Hepatocyte (in vitro differentiated cells): ENCODE measurements at regions not wholly inside any gene's neighbourhood (a gene's known extent, or its start where the extent isn't known, plus 50 kb on each side); places are given as distances from the start of the nearest gene placed in this dataset.
"Not testable (repeated sequence)": the region's sequence is repeated elsewhere in the genome, so short reads cannot be mapped to it uniquely, and the experiment has no call there.

Experiments
- DNase-seq: peaks from one replicate; pipeline ENCODE4 v3.0.0-alpha.2; 2016; ENCODE audit warnings: low spot score
- H2AFZ ChIP-seq: fragments of 200-600 bp; sonication (generic); 2 replicates; pipeline ENCODE4 v1.6.0; 2016; ENCODE audit warnings: antibody characterized with exemption, mild to moderate bottlenecking
- H3K27ac ChIP-seq: fragments of 200-600 bp; sonication (generic); 2 replicates; pipeline ENCODE4 v1.5.1; 2016; ENCODE audit warnings: mild to moderate bottlenecking
- H3K27me3 ChIP-seq: fragments of 200-600 bp; sonication (generic); 2 replicates; pipeline ENCODE4 v1.6.1; 2016
- H3K36me3 ChIP-seq: fragments of 200-600 bp; sonication (generic); replicated peaks from 2 replicates; pipeline ENCODE4 v1.5.1; 2016; ENCODE audit warnings: low read depth; ENCODE audit not compliant: insufficient read depth
- H3K4me1 ChIP-seq: fragments of 200-600 bp; sonication (generic); 2 replicates; pipeline ENCODE4 v1.5.1; 2016; ENCODE audit warnings: mild to moderate bottlenecking, moderate library complexity; ENCODE audit not compliant: insufficient read depth
- H3K4me2 ChIP-seq: fragments of 200-600 bp; sonication (generic); 2 replicates; pipeline ENCODE4 v1.6.0; 2016
- H3K4me3 ChIP-seq: fragments of 200-600 bp; sonication (generic); 2 replicates; pipeline ENCODE4 v1.5.1; 2016; ENCODE audit warnings: mild to moderate bottlenecking
- H3K79me2 ChIP-seq: fragments of 200-600 bp; sonication (generic); 2 replicates; pipeline ENCODE4 v1.6.0; 2017; ENCODE audit warnings: mild to moderate bottlenecking
- H3K9me2 ChIP-seq: fragments of 200-600 bp; sonication (generic); replicated peaks from 2 replicates; pipeline ENCODE4 v1.6.0; 2017; ENCODE audit warnings: mild to moderate bottlenecking; ENCODE audit not compliant: insufficient read depth
- H3K9me3 ChIP-seq: fragments of 200-600 bp; sonication (generic); 2 replicates; pipeline ENCODE4 v1.5.1; 2016; ENCODE audit warnings: low read depth, mild to moderate bottlenecking
- H4K20me1 ChIP-seq: fragments of 200-600 bp; sonication (generic); 2 replicates; pipeline ENCODE4 v1.6.0; 2016; ENCODE audit warnings: mild to moderate bottlenecking; ENCODE audit not compliant: insufficient read depth, poor library complexity, severe bottlenecking
- EZH2 ChIP-seq: fragments of 200-600 bp; sonication (generic); IDR thresholded peaks from 2 replicates; pipeline ENCODE4 v1.6.1; 2016; ENCODE audit warnings: antibody characterized with exemption, mild to moderate bottlenecking, borderline replicate concordance
- EZH2phosphoT487 ChIP-seq: fragments of 200-600 bp; sonication (generic); IDR thresholded peaks from one replicate; pipeline ENCODE4 v1.6.1; 2018; ENCODE audit warnings: antibody characterized with exemption, mild to moderate bottlenecking, low read depth, moderate library complexity; ENCODE audit not compliant: unreplicated experiment, severe bottlenecking
- WGBS: methylation state at CpG from one replicate; pipeline ENCODE4 v1.1.6; 2016; ENCODE audit warnings: low lambda C conversion rate; ENCODE audit errors: missing lambda C conversion rate; 5-methylcytosine and 5-hydroxymethylcytosine counted together
- TF ChIP-seq, protein P1 (sequence below): fragments of 200-600 bp; sonication (generic); IDR thresholded peaks from 2 replicates; pipeline ENCODE4 v1.5.1; 2016; ENCODE audit warnings: antibody characterized with exemption, mild to moderate bottlenecking; ENCODE audit not compliant: poor library complexity

DNA sequence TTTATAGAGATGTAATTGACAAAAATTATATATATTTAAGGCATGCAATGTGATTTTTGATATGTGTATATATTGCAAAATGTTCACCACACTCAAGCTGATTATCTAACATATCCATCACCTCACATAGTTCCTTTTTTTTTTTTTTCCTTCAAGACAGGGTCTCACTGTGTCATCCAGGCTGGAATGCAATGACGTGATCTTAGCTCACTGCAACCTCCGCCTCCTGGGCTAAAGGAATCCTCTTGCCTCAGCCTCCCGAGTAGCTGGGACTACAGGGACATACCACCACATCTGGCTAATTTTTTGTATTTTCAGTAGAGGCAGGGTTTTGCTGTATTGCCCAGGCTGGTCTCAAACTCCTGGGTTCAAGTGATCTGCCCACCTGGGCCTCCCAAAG, 65.1 kb upstream of the SLC35C1 start:
- H3K27me3 ChIP-seq, result no peaks in the 10 kb centered on the region
- H2AFZ ChIP-seq, result no peak overlapping the region
- H3K79me2 ChIP-seq, result no peaks in the 10 kb centered on the region
- no peak overlapping the region for H3K4me3 ChIP-seq
- H3K9me2 ChIP-seq, result no peaks in the 10 kb centered on the region
- DNase-seq, result no peak
- TF ChIP-seq EZH2 (no peak), EZH2phosphoT487 (no peak)
- TF ChIP-seq, protein P1, sequence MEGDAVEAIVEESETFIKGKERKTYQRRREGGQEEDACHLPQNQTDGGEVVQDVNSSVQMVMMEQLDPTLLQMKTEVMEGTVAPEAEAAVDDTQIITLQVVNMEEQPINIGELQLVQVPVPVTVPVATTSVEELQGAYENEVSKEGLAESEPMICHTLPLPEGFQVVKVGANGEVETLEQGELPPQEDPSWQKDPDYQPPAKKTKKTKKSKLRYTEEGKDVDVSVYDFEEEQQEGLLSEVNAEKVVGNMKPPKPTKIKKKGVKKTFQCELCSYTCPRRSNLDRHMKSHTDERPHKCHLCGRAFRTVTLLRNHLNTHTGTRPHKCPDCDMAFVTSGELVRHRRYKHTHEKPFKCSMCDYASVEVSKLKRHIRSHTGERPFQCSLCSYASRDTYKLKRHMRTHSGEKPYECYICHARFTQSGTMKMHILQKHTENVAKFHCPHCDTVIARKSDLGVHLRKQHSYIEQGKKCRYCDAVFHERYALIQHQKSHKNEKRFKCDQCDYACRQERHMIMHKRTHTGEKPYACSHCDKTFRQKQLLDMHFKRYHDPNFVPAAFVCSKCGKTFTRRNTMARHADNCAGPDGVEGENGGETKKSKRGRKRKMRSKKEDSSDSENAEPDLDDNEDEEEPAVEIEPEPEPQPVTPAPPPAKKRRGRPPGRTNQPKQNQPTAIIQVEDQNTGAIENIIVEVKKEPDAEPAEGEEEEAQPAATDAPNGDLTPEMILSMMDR, result no peak
- no peak overlapping the region for H3K27ac ChIP-seq
- H4K20me1 ChIP-seq, result no peaks in the 10 kb centered on the region
- WGBS, result 93% methylated on average over 3 of the region's 3 CpGs
- no peaks in the 10 kb centered on the region for H3K36me3 ChIP-seq
- H3K4me1 ChIP-seq, result no peaks in the 10 kb centered on the region
- no peaks in the 10 kb centered on the region for H3K9me3 ChIP-seq
- H3K4me2 ChIP-seq, result no peak overlapping the region

DNA sequence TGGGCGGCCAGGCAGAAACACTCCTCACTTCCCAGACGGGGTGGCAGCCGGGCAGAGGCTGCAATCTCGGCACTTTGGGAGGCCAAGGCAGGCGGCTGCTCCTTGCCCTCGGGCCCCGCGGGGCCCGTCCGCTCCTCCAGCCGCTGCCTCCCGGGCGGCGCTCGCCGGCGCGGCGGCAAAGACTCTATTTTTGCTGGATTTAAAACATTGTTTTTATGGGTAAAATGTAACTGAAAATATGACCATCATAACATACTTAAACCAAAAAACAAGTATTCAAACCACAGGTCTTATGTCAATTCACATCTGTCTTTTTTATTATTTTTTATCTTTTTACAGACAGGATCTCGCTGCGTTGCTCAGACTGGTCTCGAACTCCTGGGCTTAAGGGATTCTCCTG, 65.9 kb upstream of the SLC35C1 start:
- not testable (repeated sequence) for H3K36me3 ChIP-seq, H3K4me2 ChIP-seq, H3K27ac ChIP-seq, DNase-seq, H3K9me2 ChIP-seq, H3K27me3 ChIP-seq, H3K4me3 ChIP-seq, H3K4me1 ChIP-seq, H2AFZ ChIP-seq, H3K79me2 ChIP-seq, H4K20me1 ChIP-seq, H3K9me3 ChIP-seq
- WGBS, result 96% methylated on average over 5 of the region's 22 CpGs

DNA sequence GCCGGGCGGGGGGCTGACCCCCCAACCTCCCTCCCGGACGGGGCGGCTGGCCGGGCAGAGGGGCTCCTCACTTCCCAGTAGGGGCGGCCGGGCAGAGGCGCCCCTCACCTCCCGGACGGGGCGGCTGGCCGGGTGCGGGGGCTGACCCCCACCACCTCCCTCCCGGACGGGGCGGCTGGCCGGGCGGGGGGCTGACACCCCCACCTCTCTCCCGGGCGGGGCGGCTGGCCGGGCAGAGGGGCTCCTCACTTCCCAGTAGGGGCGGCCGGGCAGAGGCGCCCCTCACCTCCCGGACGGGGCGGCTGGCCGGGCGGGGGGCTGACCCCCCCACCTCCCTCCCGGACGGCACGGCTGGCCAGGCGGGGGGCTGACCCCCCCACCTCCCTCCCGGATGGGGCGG, 66.8 kb upstream of the SLC35C1 start:
- no CpG with 5 or more reads among the region's 37 CpGs for WGBS
- H3K9me3 ChIP-seq, H2AFZ ChIP-seq, H3K4me3 ChIP-seq, H3K27ac ChIP-seq, H4K20me1 ChIP-seq, H3K4me1 ChIP-seq, DNase-seq, H3K9me2 ChIP-seq, H3K36me3 ChIP-seq, H3K27me3 ChIP-seq, H3K4me2 ChIP-seq, H3K79me2 ChIP-seq: not testable (repeated sequence)

DNA sequence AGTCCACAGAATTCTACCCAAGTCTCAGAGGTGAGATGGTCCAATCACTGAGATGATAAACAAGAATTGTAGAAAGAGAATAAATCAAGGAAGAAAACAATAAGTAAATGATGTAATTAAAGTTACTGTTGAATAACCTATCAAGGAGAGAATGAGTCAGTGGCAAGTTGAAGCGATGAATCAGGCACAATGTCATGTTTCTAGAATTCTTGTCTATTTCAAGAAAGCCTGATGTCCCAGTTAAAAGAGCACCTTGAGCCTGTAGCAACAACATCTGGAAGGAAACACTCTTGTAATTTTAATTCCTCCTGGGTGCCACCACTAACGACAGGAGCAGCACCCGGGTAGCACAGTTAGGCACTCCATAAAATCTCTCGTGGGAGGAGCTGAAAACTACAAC, 67.9 kb upstream of the SLC35C1 start:
- peak overlapping the region; percentile 23 for H3K27ac ChIP-seq
- TF ChIP-seq, protein P1, result no peak
- TF ChIP-seq EZH2phosphoT487 (no peak), EZH2 (no peak)
- no peak overlapping the region for H3K4me2 ChIP-seq
- no peaks in the 10 kb centered on the region for H4K20me1 ChIP-seq
- no peak for DNase-seq
- WGBS, result 80% methylated on average over 4 of the region's 4 CpGs
- H3K79me2 ChIP-seq, result no peaks in the 10 kb centered on the region
- H3K9me3 ChIP-seq, result no peaks in the 10 kb centered on the region
- H3K36me3 ChIP-seq, result no peaks in the 10 kb centered on the region
- H3K9me2 ChIP-seq, result no peaks in the 10 kb centered on the region
- no peak overlapping the region for H2AFZ ChIP-seq
- H3K4me1 ChIP-seq, result no peaks in the 10 kb centered on the region
- no peaks in the 10 kb centered on the region for H3K27me3 ChIP-seq
- H3K4me3 ChIP-seq, result no peak overlapping the region

DNA sequence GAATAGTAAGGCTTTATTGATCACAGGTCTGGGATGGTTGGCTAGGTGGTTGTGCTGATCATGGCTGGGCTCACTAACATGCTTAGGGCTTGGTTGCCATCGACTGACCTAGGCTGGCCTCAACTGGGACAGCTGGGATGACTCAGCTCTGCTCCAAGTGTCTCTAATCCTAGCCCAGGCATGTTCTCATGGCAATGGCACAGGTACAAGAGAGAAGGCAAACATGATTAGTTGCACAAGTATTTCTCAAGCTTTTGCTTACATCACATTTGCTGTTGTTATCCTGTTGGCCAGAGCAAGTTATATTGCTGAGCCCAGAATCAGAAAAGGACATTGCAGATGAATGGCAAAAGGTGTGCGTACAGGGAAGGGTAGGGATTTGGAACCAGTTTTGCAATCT, 68.5 kb upstream of the SLC35C1 start:
- TF ChIP-seq EZH2phosphoT487 (no peak), EZH2 (no peak)
- TF ChIP-seq, protein P1, result no peak
- H3K4me3 ChIP-seq, result no peak overlapping the region
- H3K4me2 ChIP-seq, result no peak overlapping the region
- no peaks in the 10 kb centered on the region for H3K79me2 ChIP-seq
- 70% methylated on average over 2 of the region's 2 CpGs for WGBS
- DNase-seq, result peak; percentile 63
- H3K36me3 ChIP-seq, result no peaks in the 10 kb centered on the region
- H3K4me1 ChIP-seq, result no peaks in the 10 kb centered on the region
- no peaks in the 10 kb centered on the region for H3K27me3 ChIP-seq
- no peaks in the 10 kb centered on the region for H4K20me1 ChIP-seq
- H3K9me3 ChIP-seq, result no peaks in the 10 kb centered on the region
- H2AFZ ChIP-seq, result no peak overlapping the region
- H3K27ac ChIP-seq, result peak overlapping the region; percentile 23
- H3K9me2 ChIP-seq, result no peaks in the 10 kb centered on the region
